HCEC 1CT (cell line): ENCODE measurements at regions not wholly inside any gene's neighbourhood (a gene's known extent, or its start where the extent isn't known, plus 50 kb on each side); places are given as distances from the start of the nearest gene placed in this dataset.
A peak's percentile ranks its signal among the peaks of the same experiment; 100 is the strongest.
"Not testable (repeated sequence)": the region's sequence is repeated elsewhere in the genome, so short reads cannot be mapped to it uniquely, and the experiment has no call there.

Source experiments
- DNase-seq: peaks from one replicate; pipeline ENCODE4 v3.0.0-alpha.2; 2017

GRCh38 chr6:48986845-48987244 is 476.2 kb downstream of the MMUT start:
- DNase-seq: no peak

- DNase-seq: no peak
These were observed 476.9 kb downstream of the MMUT start for GRCh38 chr6:48986105-48986504.

GRCh38 chr6:48985025-48985424 is 478.0 kb downstream of the MMUT start:
- DNase-seq: peak; percentile 68

GRCh38 chr6:48983968-48984367 is 479.1 kb downstream of the MMUT start:
- not testable (repeated sequence) for DNase-seq

GRCh38 chr6:48983377-48983776 is 479.7 kb downstream of the MMUT start:
- no peak for DNase-seq

GRCh38 chr6:48979806-48980205 is 483.2 kb downstream of the MMUT start:
- DNase-seq: no peak

GRCh38 chr6:48979085-48979484 is 484.0 kb downstream of the MMUT start:
- DNase-seq: no peak

GRCh38 chr6:48978016-48978415 is 485.0 kb downstream of the MMUT start:
- DNase-seq: peak; percentile 82

- peak; percentile 3 for DNase-seq
These were observed 485.5 kb downstream of the MMUT start for GRCh38 chr6:48977573-48977972.

GRCh38 chr6:48973491-48973890 is 489.6 kb downstream of the MMUT start:
- DNase-seq: peak; percentile 15

GRCh38 chr6:48961781-48962415 is 501.2 kb downstream of the MMUT start:
- DNase-seq: no peak

GRCh38 chr6:48959251-48960060 is 503.6 kb downstream of the MMUT start:
- no peak for DNase-seq

GRCh38 chr6:48957781-48958180 is 505.3 kb downstream of the MMUT start:
- DNase-seq: no peak

GRCh38 chr6:48951917-48952316 is 511.1 kb downstream of the MMUT start:
- no peak for DNase-seq

GRCh38 chr6:48944276-48944675 is 518.8 kb downstream of the MMUT start:
- not testable (repeated sequence) for DNase-seq

GRCh38 chr6:48933136-48933535 is 529.9 kb downstream of the MMUT start:
- peak; percentile 24 for DNase-seq

- no peak for DNase-seq
These were observed 534.1 kb downstream of the MMUT start for GRCh38 chr6:48928937-48929336.

- DNase-seq: no peak
These were observed 540.2 kb downstream of the MMUT start for GRCh38 chr6:48922837-48923236.

- DNase-seq: no peak
These were observed 543.5 kb downstream of the MMUT start for GRCh38 chr6:48919555-48919954.

- no peak for DNase-seq
These were observed 545.8 kb downstream of the MMUT start for GRCh38 chr6:48917233-48917632.

GRCh38 chr6:48916607-48917006 is 546.4 kb downstream of the MMUT start:
- DNase-seq: no peak

- no peak for DNase-seq
These were observed 547.5 kb downstream of the MMUT start for GRCh38 chr6:48915591-48915990.

- DNase-seq: no peak
These were observed 550.5 kb downstream of the MMUT start for GRCh38 chr6:48912503-48912902.

GRCh38 chr6:48904809-48905208 is 558.2 kb downstream of the MMUT start:
- DNase-seq: no peak

GRCh38 chr6:48894469-48894868 is 568.6 kb downstream of the MMUT start:
- DNase-seq: no peak
